ENCODE measurements at regions not wholly inside any gene's neighbourhood (a gene's known extent, or its start where the extent isn't known, plus 50 kb on each side); places are given as distances from the start of the nearest gene placed in this dataset.
"Not testable (repeated sequence)": the region's sequence is repeated elsewhere in the genome, so short reads cannot be mapped to it uniquely, and the experiment has no call there.

DNA sequence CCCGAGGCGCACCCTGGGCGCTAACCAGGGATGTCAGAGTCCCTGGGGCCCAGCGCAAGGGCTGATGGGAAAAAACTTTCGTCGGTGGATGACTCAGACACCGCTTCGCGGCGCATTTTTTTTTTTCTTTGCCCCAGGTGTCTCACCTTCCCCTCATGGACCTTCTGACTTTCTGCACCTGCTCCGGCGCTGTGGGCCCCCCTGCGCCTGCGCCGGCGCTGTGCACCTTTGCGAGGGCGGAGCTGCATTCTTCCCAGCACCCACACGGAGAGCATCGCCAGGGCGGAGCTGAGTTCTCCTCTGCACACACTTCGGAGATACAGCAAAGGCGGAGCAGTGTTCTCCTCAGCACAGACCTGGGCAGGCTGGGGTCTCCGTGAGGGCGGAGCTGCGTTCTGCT, 1575.3 kb downstream of the TSPY10 start:
- not testable (repeated sequence) for H2AFZ ChIP-seq (ENCODE audit: low read length); DNase-seq; H2BK12ac ChIP-seq (ENCODE audit: insufficient read length, low read depth, low read length); H3K4me3 Mint-ChIP-seq; H3K4me1 Mint-ChIP-seq; H2AK5ac ChIP-seq (ENCODE audit: insufficient read length, low read length); H3K36me3 Mint-ChIP-seq (ENCODE audit: insufficient read depth in 1 of 3, low read depth in 3 of 3); H3K79me2 ChIP-seq (ENCODE audit: insufficient read depth, low read length); H2BK15ac ChIP-seq (ENCODE audit: low read depth, low read length); H3T11ph ChIP-seq (ENCODE audit: low read length); H3K14ac ChIP-seq (ENCODE audit: insufficient read depth, low read length); H3K9ac ChIP-seq (ENCODE audit: extremely low read depth, insufficient read length, low read length); H3K27ac Mint-ChIP-seq; H4K91ac ChIP-seq (ENCODE audit: insufficient read length, low read depth, low read length); H3K4me1 ChIP-seq (ENCODE audit: insufficient read depth, low read length); H4K5ac ChIP-seq (ENCODE audit: insufficient read length, low read depth, low read length); H3K27me3 ChIP-seq (ENCODE audit: insufficient read depth, low read length); H2BK5ac ChIP-seq (ENCODE audit: insufficient read length, low read length); H3K18ac ChIP-seq (ENCODE audit: insufficient read length, low read depth, low read length); H3K23me2 ChIP-seq (ENCODE audit: insufficient read length, low read depth, low read length, poor library complexity, severe bottlenecking); H3K27ac ChIP-seq (ENCODE audit: insufficient read length, low read depth, low read length); H3K79me1 ChIP-seq (ENCODE audit: insufficient read depth, low read depth, low read length, poor library complexity, severe bottlenecking); H4K20me1 ChIP-seq (ENCODE audit: control insufficient read depth, insufficient read depth, insufficient read length); H3K56ac ChIP-seq (ENCODE audit: insufficient read length, low read depth, low read length); H3K27me3 Mint-ChIP-seq (ENCODE audit: low read depth); H3K4me2 ChIP-seq (ENCODE audit: insufficient read depth, insufficient read length, low read length); H4K8ac ChIP-seq (replicated peaks; ENCODE audit: insufficient read length, low read depth, low read length); H2BK120ac ChIP-seq (ENCODE audit: low read depth, low read length, poor library complexity, severe bottlenecking); H3K9me3 ChIP-seq (ENCODE audit: control insufficient read depth, low read depth, low read length); H2BK20ac ChIP-seq (ENCODE audit: low read depth, low read length, poor library complexity, severe bottlenecking); H3K4ac ChIP-seq (ENCODE audit: low read depth, low read length); H3K23ac ChIP-seq (ENCODE audit: insufficient read length, low read depth, low read length)
- no CpG with 5 or more reads among the region's 26 CpGs for WGBS (ENCODE audit: extremely low coverage, insufficient read length, low lambda C conversion rate)
- peaks cover 16 to 22% of the 10 kb centered on the region in 2 experiments for H3K9me3 Mint-ChIP-seq

DNA sequence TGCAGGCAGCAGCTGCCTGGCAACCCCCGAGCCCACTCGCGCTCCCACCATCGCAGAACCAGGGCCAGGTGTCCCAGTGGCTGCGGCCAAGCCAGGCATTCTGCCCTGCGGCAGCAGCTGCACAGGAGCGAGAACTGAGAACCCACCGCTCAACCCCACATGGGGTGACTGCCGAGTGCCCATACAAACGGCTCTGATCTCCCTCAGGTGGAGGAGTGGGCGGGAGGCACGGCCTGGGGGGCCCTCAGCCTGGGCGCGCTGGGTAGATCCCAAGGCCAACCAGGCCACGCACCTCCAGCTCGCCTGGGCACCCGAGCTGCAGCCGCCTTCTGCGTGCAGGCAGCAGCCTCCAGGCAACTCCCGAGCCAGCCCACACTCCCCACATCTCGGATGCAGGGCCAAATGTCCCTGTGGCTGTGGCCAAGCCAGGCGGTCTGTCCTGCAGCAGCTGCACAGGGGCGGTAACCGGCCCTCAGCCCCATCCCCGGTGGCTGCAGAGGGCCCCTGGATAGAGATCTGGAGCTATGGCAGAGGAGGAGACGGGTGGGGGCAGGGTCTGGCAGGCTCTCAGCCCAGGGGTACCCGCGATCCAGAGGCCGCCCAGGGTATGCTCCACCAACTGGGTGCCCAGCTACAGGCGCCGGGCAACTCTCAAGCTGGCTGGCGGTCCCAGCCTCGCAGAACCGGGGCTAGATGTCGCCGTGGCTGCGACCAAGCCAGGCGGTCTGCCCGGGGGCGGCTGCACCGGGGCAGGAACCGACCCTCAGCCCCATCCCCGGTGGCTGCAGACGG, 1579.6 kb downstream of the TSPY10 start:
- not testable (repeated sequence) for H3K23ac ChIP-seq (ENCODE audit: insufficient read length, low read depth, low read length); H2AK5ac ChIP-seq (ENCODE audit: insufficient read length, low read length); H2AFZ ChIP-seq (ENCODE audit: low read length); H4K8ac ChIP-seq (replicated peaks; ENCODE audit: insufficient read length, low read depth, low read length); H3T11ph ChIP-seq (ENCODE audit: low read length); H3K9ac ChIP-seq (ENCODE audit: extremely low read depth, insufficient read length, low read length); H3K27me3 Mint-ChIP-seq (ENCODE audit: low read depth); H4K91ac ChIP-seq (ENCODE audit: insufficient read length, low read depth, low read length); H3K14ac ChIP-seq (ENCODE audit: insufficient read depth, low read length); H2BK15ac ChIP-seq (ENCODE audit: low read depth, low read length); DNase-seq; H3K79me2 ChIP-seq (ENCODE audit: insufficient read depth, low read length); H3K4me3 Mint-ChIP-seq; H2BK5ac ChIP-seq (ENCODE audit: insufficient read length, low read length); H4K5ac ChIP-seq (ENCODE audit: insufficient read length, low read depth, low read length); H3K27ac Mint-ChIP-seq; H3K4ac ChIP-seq (ENCODE audit: low read depth, low read length); H3K18ac ChIP-seq (ENCODE audit: insufficient read length, low read depth, low read length); H3K4me2 ChIP-seq (ENCODE audit: insufficient read depth, insufficient read length, low read length); H2BK120ac ChIP-seq (ENCODE audit: low read depth, low read length, poor library complexity, severe bottlenecking); H3K23me2 ChIP-seq (ENCODE audit: insufficient read length, low read depth, low read length, poor library complexity, severe bottlenecking); H3K4me1 Mint-ChIP-seq; H3K27ac ChIP-seq (ENCODE audit: insufficient read length, low read depth, low read length); H3K36me3 Mint-ChIP-seq (ENCODE audit: insufficient read depth in 1 of 3, low read depth in 3 of 3); H2BK20ac ChIP-seq (ENCODE audit: low read depth, low read length, poor library complexity, severe bottlenecking); H4K20me1 ChIP-seq (ENCODE audit: control insufficient read depth, insufficient read depth, insufficient read length); H2BK12ac ChIP-seq (ENCODE audit: insufficient read length, low read depth, low read length); H3K27me3 ChIP-seq (ENCODE audit: insufficient read depth, low read length); H3K4me1 ChIP-seq (ENCODE audit: insufficient read depth, low read length); H3K56ac ChIP-seq (ENCODE audit: insufficient read length, low read depth, low read length); H3K79me1 ChIP-seq (ENCODE audit: insufficient read depth, low read depth, low read length, poor library complexity, severe bottlenecking)
- H3K9me3 ChIP-seq (ENCODE audit: control insufficient read depth, low read depth, low read length) = peaks cover 20% of the 10 kb centered on the region
- no CpG with 5 or more reads among the region's 44 CpGs for WGBS (ENCODE audit: extremely low coverage, insufficient read length, low lambda C conversion rate)
- peaks cover 21 to 30% of the 10 kb centered on the region in 2 experiments for H3K9me3 Mint-ChIP-seq

Measured in H9 (cell line).